Right atrium auricular region (tissue), 2 donors: ENCODE measurements at regions not wholly inside any gene's neighbourhood (a gene's known extent, or its start where the extent isn't known, plus 50 kb on each side); places are given as distances from the start of the nearest gene placed in this dataset.

ENCODE experiments used
- DNase-seq: peaks from one replicate; pipeline ENCODE4 v3.0.0-alpha.2; 2019; ENCODE audit warnings: low spot score
- H3K27ac ChIP-seq, 2 donors: fragments of 200-600 bp; sonication (generic); 1 replicate in 1 of 2; 2 replicates in 1 of 2; pipeline ENCODE4 v1.5.1; 2016 to 2019
- H3K27me3 ChIP-seq, 2 donors: fragments of 200-600 bp; sonication (generic); one replicate each; pipeline versions ENCODE4 v1.5.1 to v1.6.0; 2017 to 2019
- H3K36me3 ChIP-seq: fragments of 200-600 bp; sonication (generic); one replicate; pipeline ENCODE4 v1.5.1; 2016
- H3K4me1 ChIP-seq, 2 donors: fragments of 200-600 bp; sonication (generic); one replicate each; pipeline versions ENCODE4 v1.5.1 to v1.6.0; 2017 to 2019
- H3K4me3 ChIP-seq, 2 donors: fragments of 200-600 bp; sonication (generic); 1 replicate in 1 of 2; 2 replicates in 1 of 2; pipeline ENCODE4 v1.5.1; 2017 to 2019; ENCODE audit warnings: mild to moderate bottlenecking in 1 of 2, moderate library complexity in 1 of 2
- H3K9me3 ChIP-seq, 2 donors: fragments of 200-600 bp; sonication (generic); one replicate each; pipeline ENCODE4 v1.5.1; 2019
- CTCF ChIP-seq, 2 donors: fragments of 200-600 bp; sonication (generic); IDR thresholded peaks; one replicate each; pipeline ENCODE4 v1.5.1; 2019; ENCODE audit warnings: antibody characterized with exemption in 2 of 2

GRCh38 chr2:83016343-83017110 lies 1442.6 kb downstream of the SUCLG1 start:
- no peak for TF ChIP-seq CTCF (IDR thresholded peaks at IDR 0.05)
- Histone ChIP-seq H3K27me3 (no peaks in the 10 kb centered on the region), H3K36me3 (no peaks in the 10 kb centered on the region), H3K9me3 (no peaks in the 10 kb centered on the region), H3K4me1 (no peaks in the 10 kb centered on the region), H3K27ac (no peak overlapping the region), H3K4me3 (no peak overlapping the region)
- DNase-seq, result no peak

- no peak for DNase-seq
- no peak overlapping the region for H3K4me3 ChIP-seq
- no peaks in the 10 kb centered on the region for H3K4me1 ChIP-seq
- H3K27me3 ChIP-seq, result no peaks in the 10 kb centered on the region
- H3K27ac ChIP-seq, result no peak overlapping the region
- no peaks in the 10 kb centered on the region for H3K9me3 ChIP-seq
- no peak for TF ChIP-seq CTCF (IDR thresholded peaks at IDR 0.05)
- no peaks in the 10 kb centered on the region for H3K36me3 ChIP-seq
These were observed 1443.2 kb downstream of the SUCLG1 start for GRCh38 chr2:83015900-83016299.

DNA sequence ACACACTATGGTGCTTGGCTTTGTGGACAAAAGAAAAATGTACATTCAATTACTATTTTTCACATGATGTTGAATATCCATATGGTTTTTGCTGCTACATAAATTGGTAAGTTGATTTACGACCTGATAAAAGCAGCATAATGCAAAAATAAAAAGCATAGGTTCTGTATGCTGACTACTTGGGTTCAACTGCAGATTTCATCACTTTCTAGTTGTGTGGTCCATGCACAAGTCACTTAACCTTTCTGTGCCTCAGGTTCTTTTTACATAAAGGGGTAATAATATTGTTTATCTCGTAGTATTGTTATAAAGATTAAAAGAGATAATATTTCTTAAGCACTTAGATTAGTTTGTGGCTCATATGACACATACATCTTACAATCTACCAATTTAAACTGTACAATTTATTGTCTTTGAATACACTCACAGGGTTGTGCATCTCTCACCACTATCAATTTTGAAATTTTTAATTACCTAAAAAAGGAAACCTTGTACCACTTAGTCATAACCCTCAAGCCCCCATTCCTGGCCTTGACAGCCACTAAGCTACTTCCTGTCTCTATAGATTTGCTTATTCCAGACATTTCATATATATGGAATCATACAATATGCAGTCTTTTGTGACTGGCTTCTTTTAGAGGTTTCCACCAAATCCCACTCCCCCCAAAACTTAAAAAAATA lies 1443.9 kb downstream of the SUCLG1 start:
- DNase-seq, result no peak
- no peak for TF ChIP-seq CTCF (IDR thresholded peaks at IDR 0.05)

GRCh38 chr2:83014462-83014861 lies 1444.6 kb downstream of the SUCLG1 start:
- Histone ChIP-seq H3K9me3 (no peaks in the 10 kb centered on the region), H3K4me1 (no peaks in the 10 kb centered on the region), H3K36me3 (no peaks in the 10 kb centered on the region), H3K4me3 (no peak overlapping the region), H3K27me3 (no peaks in the 10 kb centered on the region), H3K27ac (no peak overlapping the region)
- no peak for DNase-seq
- no peak for TF ChIP-seq CTCF (IDR thresholded peaks at IDR 0.05)

More for the DNA sequence above, 1443.9 kb downstream of the SUCLG1 start:
- no peak overlapping the region for H3K4me3 ChIP-seq
- H3K27ac ChIP-seq, result no peak overlapping the region
- no peaks in the 10 kb centered on the region for H3K36me3 ChIP-seq
- no peaks in the 10 kb centered on the region for H3K9me3 ChIP-seq
- H3K27me3 ChIP-seq, result no peaks in the 10 kb centered on the region
- no peaks in the 10 kb centered on the region for H3K4me1 ChIP-seq

GRCh38 chr2:83006961-83007360 lies 1452.1 kb downstream of the SUCLG1 start:
- Histone ChIP-seq H3K27ac (no peak overlapping the region), H3K9me3 (no peaks in the 10 kb centered on the region), H3K27me3 (no peaks in the 10 kb centered on the region), H3K4me3 (no peak overlapping the region), H3K36me3 (no peaks in the 10 kb centered on the region), H3K4me1 (no peaks in the 10 kb centered on the region)
- TF ChIP-seq CTCF (IDR thresholded peaks at IDR 0.05), result no peak
- DNase-seq, result no peak
